ENCODE measurements at regions not wholly inside any gene's neighbourhood (a gene's known extent, or its start where the extent isn't known, plus 50 kb on each side); places are given as distances from the start of the nearest gene placed in this dataset.

- no peaks in the 10 kb centered on the region for H3K9me2 ChIP-seq (replicated peaks; ENCODE audit: insufficient read depth)
- DNase-seq (ENCODE audit: low spot score) = no peak
Measured at GRCh38 chr10:129029851-129030602, 437.0 kb upstream of the MGMT start.

GRCh38 chr10:129030603-129030895, 436.5 kb upstream of the MGMT start:
- DNase-seq (ENCODE audit: low spot score) = no peak
- no peak for TF ChIP-seq CTCF (IDR thresholded peaks at IDR 0.05; ENCODE audit: poor library complexity)
- TF ChIP-seq EZH2phosphoT487 (IDR thresholded peaks at IDR 0.05; ENCODE audit: low read depth, severe bottlenecking, unreplicated experiment) = no peak
- no peak for TF ChIP-seq EZH2 (IDR thresholded peaks at IDR 0.05; ENCODE audit: borderline replicate concordance)
- no peak overlapping the region for H3K4me2 ChIP-seq
- H3K36me3 ChIP-seq (replicated peaks; ENCODE audit: insufficient read depth, low read depth) = no peaks in the 10 kb centered on the region
- H3K9me2 ChIP-seq (replicated peaks; ENCODE audit: insufficient read depth) = no peaks in the 10 kb centered on the region
- no peak overlapping the region for H3K4me3 ChIP-seq
- H3K79me2 ChIP-seq = no peaks in the 10 kb centered on the region
- H2AFZ ChIP-seq = no peak overlapping the region
- H3K4me1 ChIP-seq (ENCODE audit: insufficient read depth) = no peaks in the 10 kb centered on the region
- H4K20me1 ChIP-seq (ENCODE audit: insufficient read depth, poor library complexity, severe bottlenecking) = no peaks in the 10 kb centered on the region
- H3K27me3 ChIP-seq = peaks cover 34% of the 10 kb centered on the region
- no peak overlapping the region for H3K27ac ChIP-seq
- 87% methylated on average over 14 of the region's 14 CpGs for WGBS (ENCODE audit: low lambda C conversion rate, missing lambda C conversion rate)
- no peaks in the 10 kb centered on the region for H3K9me3 ChIP-seq (ENCODE audit: low read depth)

More at GRCh38 chr10:129029851-129030602, 437.0 kb upstream of the MGMT start:
- H2AFZ ChIP-seq = no peak overlapping the region
- peaks cover 34% of the 10 kb centered on the region for H3K27me3 ChIP-seq
- H3K4me2 ChIP-seq = no peak overlapping the region
- H3K4me1 ChIP-seq (ENCODE audit: insufficient read depth) = no peaks in the 10 kb centered on the region
- 86% methylated on average over 14 of the region's 14 CpGs for WGBS (ENCODE audit: low lambda C conversion rate, missing lambda C conversion rate)
- no peaks in the 10 kb centered on the region for H3K9me3 ChIP-seq (ENCODE audit: low read depth)
- no peak overlapping the region for H3K4me3 ChIP-seq
- H3K36me3 ChIP-seq (replicated peaks; ENCODE audit: insufficient read depth, low read depth) = no peaks in the 10 kb centered on the region
- TF ChIP-seq EZH2phosphoT487 (IDR thresholded peaks at IDR 0.05; ENCODE audit: low read depth, severe bottlenecking, unreplicated experiment) = no peak
- TF ChIP-seq EZH2 (IDR thresholded peaks at IDR 0.05; ENCODE audit: borderline replicate concordance) = no peak
- TF ChIP-seq CTCF (IDR thresholded peaks at IDR 0.05; ENCODE audit: poor library complexity) = no peak
- H3K27ac ChIP-seq = no peak overlapping the region
- H3K79me2 ChIP-seq = no peaks in the 10 kb centered on the region
- H4K20me1 ChIP-seq (ENCODE audit: insufficient read depth, poor library complexity, severe bottlenecking) = no peaks in the 10 kb centered on the region

GRCh38 chr10:129030996-129031843, 435.8 kb upstream of the MGMT start:
- Histone ChIP-seq H3K9me2 (replicated peaks; ENCODE audit: insufficient read depth) (no peaks in the 10 kb centered on the region), H3K27me3 (peaks cover 34% of the 10 kb centered on the region), H3K4me1 (ENCODE audit: insufficient read depth) (no peaks in the 10 kb centered on the region), H3K4me2 (no peak overlapping the region), H3K4me3 (no peak overlapping the region), H3K27ac (no peak overlapping the region), H4K20me1 (ENCODE audit: insufficient read depth, poor library complexity, severe bottlenecking) (no peaks in the 10 kb centered on the region), H3K79me2 (no peaks in the 10 kb centered on the region), H3K9me3 (ENCODE audit: low read depth) (no peaks in the 10 kb centered on the region), H2AFZ (no peak overlapping the region), H3K36me3 (replicated peaks; ENCODE audit: insufficient read depth, low read depth) (no peaks in the 10 kb centered on the region)
- DNase-seq (ENCODE audit: low spot score) = peak; percentile 83
- WGBS (ENCODE audit: low lambda C conversion rate, missing lambda C conversion rate) = 48% methylated on average over 21 of the region's 21 CpGs
- TF ChIP-seq EZH2phosphoT487 (IDR thresholded peaks at IDR 0.05; ENCODE audit: low read depth, severe bottlenecking, unreplicated experiment) (no peak), EZH2 (IDR thresholded peaks at IDR 0.05; ENCODE audit: borderline replicate concordance) (no peak), CTCF (IDR thresholded peaks at IDR 0.05; ENCODE audit: poor library complexity) (peak; percentile 94)
